HL-60 (cell line): ENCODE measurements at regions not wholly inside any gene's neighbourhood (a gene's known extent, or its start where the extent isn't known, plus 50 kb on each side); places are given as distances from the start of the nearest gene placed in this dataset.

Source experiments
- DNase-seq, 2 experiments: peaks; one replicate each; pipeline ENCODE4 v3.0.0-alpha.2; 2010 to 2020; ENCODE audit warnings: low read depth in 1 of 2, low spot score in 1 of 2
- H3K27ac ChIP-seq: fragments of 250-450 bp; sonication (Bioruptor Pico); replicated peaks from 2 replicates; pipeline ENCODE4 v1.5.1; 2020; ENCODE audit warnings: mild to moderate bottlenecking, moderate library complexity
- H3K27me3 ChIP-seq: fragments of 250-450 bp; sonication (Bioruptor Pico); 2 replicates; pipeline ENCODE4 v1.5.1; 2021; ENCODE audit warnings: mild to moderate bottlenecking, moderate library complexity; ENCODE audit not compliant: insufficient read depth, poor library complexity, severe bottlenecking
- H3K4me3 ChIP-seq: replicated peaks from 2 replicates; pipeline ENCODE4 v1.5.1; 2011; ENCODE audit warnings: mild to moderate bottlenecking, control low read depth, low read length; ENCODE audit not compliant: insufficient read depth
- GABPA ChIP-seq: IDR thresholded peaks from 2 replicates; pipeline ENCODE4 v1.6.1; 2012; ENCODE audit warnings: low read depth
- POLR2AphosphoS5 ChIP-seq: IDR thresholded peaks from 2 replicates; pipeline ENCODE4 v1.6.1; 2012; ENCODE audit warnings: low read depth
- SPI1 ChIP-seq: IDR thresholded peaks from 2 replicates; pipeline ENCODE4 v1.6.1; 2012; ENCODE audit warnings: low read depth, mild to moderate bottlenecking, borderline replicate concordance
- TF ChIP-seq, protein P1 (sequence below): IDR thresholded peaks from one replicate; pipeline ENCODE4 v1.5.1; 2011; ENCODE audit warnings: low read length, control low read depth, inconsistent platforms; ENCODE audit not compliant: insufficient read depth
- TF ChIP-seq, protein P2 (sequence below): IDR thresholded peaks from 2 replicates; pipeline ENCODE4 v1.6.1; 2012; ENCODE audit warnings: low read depth; ENCODE audit not compliant: insufficient replicate concordance

DNA sequence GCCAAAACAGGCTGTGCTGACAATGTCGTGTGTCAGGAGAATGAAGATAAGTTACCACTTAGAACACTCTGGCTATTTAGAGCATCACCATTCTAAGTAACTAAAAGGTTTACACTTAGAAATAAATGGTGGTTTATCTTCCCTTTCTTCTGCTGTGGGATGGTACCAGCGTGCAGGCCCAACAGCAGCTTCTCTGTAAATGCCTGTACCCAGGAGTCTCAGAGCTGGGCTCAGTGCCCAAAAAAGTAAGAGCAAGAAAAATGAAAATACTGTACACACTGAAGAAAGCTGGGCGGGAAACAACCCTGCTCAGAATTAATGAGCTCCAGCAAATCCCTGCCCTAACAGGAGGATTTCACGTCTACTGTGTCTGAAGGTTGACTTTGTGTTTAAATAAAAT, 206.5 kb downstream of the MFSD1 start:
- Histone ChIP-seq H3K27ac (no peak overlapping the region), H3K4me3 (no peak overlapping the region), H3K27me3 (no peaks in the 10 kb centered on the region)
- TF ChIP-seq, protein P1, sequence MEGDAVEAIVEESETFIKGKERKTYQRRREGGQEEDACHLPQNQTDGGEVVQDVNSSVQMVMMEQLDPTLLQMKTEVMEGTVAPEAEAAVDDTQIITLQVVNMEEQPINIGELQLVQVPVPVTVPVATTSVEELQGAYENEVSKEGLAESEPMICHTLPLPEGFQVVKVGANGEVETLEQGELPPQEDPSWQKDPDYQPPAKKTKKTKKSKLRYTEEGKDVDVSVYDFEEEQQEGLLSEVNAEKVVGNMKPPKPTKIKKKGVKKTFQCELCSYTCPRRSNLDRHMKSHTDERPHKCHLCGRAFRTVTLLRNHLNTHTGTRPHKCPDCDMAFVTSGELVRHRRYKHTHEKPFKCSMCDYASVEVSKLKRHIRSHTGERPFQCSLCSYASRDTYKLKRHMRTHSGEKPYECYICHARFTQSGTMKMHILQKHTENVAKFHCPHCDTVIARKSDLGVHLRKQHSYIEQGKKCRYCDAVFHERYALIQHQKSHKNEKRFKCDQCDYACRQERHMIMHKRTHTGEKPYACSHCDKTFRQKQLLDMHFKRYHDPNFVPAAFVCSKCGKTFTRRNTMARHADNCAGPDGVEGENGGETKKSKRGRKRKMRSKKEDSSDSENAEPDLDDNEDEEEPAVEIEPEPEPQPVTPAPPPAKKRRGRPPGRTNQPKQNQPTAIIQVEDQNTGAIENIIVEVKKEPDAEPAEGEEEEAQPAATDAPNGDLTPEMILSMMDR = no peak
- TF ChIP-seq, protein P2, sequence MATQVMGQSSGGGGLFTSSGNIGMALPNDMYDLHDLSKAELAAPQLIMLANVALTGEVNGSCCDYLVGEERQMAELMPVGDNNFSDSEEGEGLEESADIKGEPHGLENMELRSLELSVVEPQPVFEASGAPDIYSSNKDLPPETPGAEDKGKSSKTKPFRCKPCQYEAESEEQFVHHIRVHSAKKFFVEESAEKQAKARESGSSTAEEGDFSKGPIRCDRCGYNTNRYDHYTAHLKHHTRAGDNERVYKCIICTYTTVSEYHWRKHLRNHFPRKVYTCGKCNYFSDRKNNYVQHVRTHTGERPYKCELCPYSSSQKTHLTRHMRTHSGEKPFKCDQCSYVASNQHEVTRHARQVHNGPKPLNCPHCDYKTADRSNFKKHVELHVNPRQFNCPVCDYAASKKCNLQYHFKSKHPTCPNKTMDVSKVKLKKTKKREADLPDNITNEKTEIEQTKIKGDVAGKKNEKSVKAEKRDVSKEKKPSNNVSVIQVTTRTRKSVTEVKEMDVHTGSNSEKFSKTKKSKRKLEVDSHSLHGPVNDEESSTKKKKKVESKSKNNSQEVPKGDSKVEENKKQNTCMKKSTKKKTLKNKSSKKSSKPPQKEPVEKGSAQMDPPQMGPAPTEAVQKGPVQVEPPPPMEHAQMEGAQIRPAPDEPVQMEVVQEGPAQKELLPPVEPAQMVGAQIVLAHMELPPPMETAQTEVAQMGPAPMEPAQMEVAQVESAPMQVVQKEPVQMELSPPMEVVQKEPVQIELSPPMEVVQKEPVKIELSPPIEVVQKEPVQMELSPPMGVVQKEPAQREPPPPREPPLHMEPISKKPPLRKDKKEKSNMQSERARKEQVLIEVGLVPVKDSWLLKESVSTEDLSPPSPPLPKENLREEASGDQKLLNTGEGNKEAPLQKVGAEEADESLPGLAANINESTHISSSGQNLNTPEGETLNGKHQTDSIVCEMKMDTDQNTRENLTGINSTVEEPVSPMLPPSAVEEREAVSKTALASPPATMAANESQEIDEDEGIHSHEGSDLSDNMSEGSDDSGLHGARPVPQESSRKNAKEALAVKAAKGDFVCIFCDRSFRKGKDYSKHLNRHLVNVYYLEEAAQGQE = no peak
- TF ChIP-seq POLR2AphosphoS5 (no peak), GABPA (no peak), SPI1 (no peak)
- no peak for DNase-seq

DNA sequence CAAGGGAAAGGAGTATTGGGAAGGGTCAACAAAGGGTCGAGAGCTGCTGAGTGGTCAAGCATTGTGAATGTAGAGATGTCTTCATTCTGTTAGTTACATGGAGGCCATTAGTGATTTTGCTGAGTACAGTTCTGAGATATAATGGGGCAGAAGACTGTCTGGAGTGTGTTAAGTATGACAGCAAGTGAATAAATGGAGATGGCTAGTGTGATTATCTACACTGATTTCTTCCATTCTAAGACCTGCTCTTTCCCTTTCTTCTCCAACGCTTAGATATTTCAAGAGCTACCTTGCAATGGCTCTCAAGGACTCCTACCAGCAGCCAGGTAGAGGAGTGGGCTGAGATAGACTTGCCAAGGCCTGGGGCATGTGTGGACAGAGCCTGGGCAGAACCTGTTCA, 216.5 kb downstream of the MFSD1 start:
- no peak for DNase-seq
- H3K27ac ChIP-seq = no peak overlapping the region
- H3K4me3 ChIP-seq = no peak overlapping the region
- TF ChIP-seq, protein P2 = no peak
- no peak for TF ChIP-seq POLR2AphosphoS5
- TF ChIP-seq SPI1 = no peak
- TF ChIP-seq, protein P1 = no peak
- TF ChIP-seq GABPA = no peak
- no peaks in the 10 kb centered on the region for H3K27me3 ChIP-seq

DNA sequence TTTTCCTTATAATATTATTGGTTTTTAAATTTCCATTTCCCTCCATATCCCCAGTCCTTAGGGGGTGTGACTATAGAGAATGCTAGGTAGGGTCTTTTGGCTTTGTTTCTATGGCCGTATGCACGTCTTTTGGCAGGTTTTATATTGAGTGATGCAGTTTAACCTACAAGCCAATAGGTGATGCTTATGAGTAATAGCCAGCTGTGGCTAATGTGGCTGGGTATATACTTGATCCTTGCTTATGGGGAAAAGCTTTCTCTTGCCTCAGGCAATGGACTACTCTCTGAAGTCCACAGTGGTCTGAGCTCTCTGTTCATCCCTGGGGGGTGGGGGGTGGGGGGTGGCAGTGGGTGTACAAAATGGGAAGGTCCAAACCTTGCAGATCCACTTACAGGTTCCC, 223.9 kb downstream of the MFSD1 start:
- no peak overlapping the region for H3K4me3 ChIP-seq
- DNase-seq = no peak
- TF ChIP-seq, protein P2 = no peak
- TF ChIP-seq, protein P1 = no peak
- TF ChIP-seq SPI1 (no peak), GABPA (no peak), POLR2AphosphoS5 (no peak)
- H3K27me3 ChIP-seq = no peaks in the 10 kb centered on the region
- H3K27ac ChIP-seq = no peak overlapping the region
